Pancreas (tissue), 10 donors: ENCODE measurements at regions not wholly inside any gene's neighbourhood (a gene's known extent, or its start where the extent isn't known, plus 50 kb on each side); places are given as distances from the start of the nearest gene placed in this dataset.

ENCODE experiments used
- ATAC-seq, 4 donors: fragments of 200-7000 bp; cut with Tn5 transposase; one replicate each; pipeline versions ENCODE4 v1.8.0 to v1.9.1; 2020; ENCODE audit warnings: mild to moderate bottlenecking in 4 of 4, moderate library complexity in 4 of 4
- DNase-seq, 6 donors: peaks; one replicate each; pipeline ENCODE4 v3.0.0-alpha.2; 2020
- FAIRE-seq: peaks from 2 replicates; lab custom pipeline; 2012; peaks lifted over from hg19 to GRCh38; lab: Jason Lieb, UNC
- H3K27ac ChIP-seq, 4 donors: fragments of 200-600 bp; sonication (generic); 1 replicate in 3 of 4; 2 replicates in 1 of 4; pipeline versions ENCODE4 v1.5.0 to v1.8.0; 2020
- H3K27me3 ChIP-seq, 4 donors: fragments of 200-600 bp; one replicate each; pipeline ENCODE4 v1.8.0; 2021
- H3K36me3 ChIP-seq, 3 donors: fragments of 200-600 bp; sonication (generic) in 1 of 3; one replicate each; pipeline versions ENCODE4 v1.5.0 to v1.8.0; 2020 to 2021
- H3K4me1 ChIP-seq, 3 donors: fragments of 200-600 bp; one replicate each; pipeline ENCODE4 v1.8.0; 2021
- H3K4me3 ChIP-seq, 4 donors: fragments of 200-600 bp; sonication (generic) in 2 of 4; one replicate each; pipeline versions ENCODE4 v1.5.0 to v1.8.0; 2020 to 2021
- H3K9me3 ChIP-seq, 4 donors: fragments of 200-600 bp; one replicate each; pipeline ENCODE4 v1.8.0; 2021
- WGBS, 2 donors: extraction: QIAGEN DNeasy Blood & Tissue Kit; methylation state at CpG; one replicate each; pipeline ENCODE4 v1.1.7; 2013; 5-methylcytosine and 5-hydroxymethylcytosine counted together
- intact Hi-C, 3 donors: fragments of 100-400 bp; cut with DNase I; formaldehyde crosslinking; loops; one replicate each; pipeline versions ENCODE4 v1.11.1 to v1.14.2; 2022
- TF ChIP-seq, protein P1 (sequence below), 4 donors: fragments of 200-600 bp; sonication (generic) in 3 of 4; IDR thresholded peaks; one replicate each; pipeline versions ENCODE4 v1.5.0 to v1.8.0; 2021; ENCODE audit warnings: antibody characterized with exemption in 4 of 4
- donor health status: healthy with polysubstance abuse.
- donor health status: DM: no; HTN: no; CAD: no; lungs with moderate emphysema.
- donor health status: DM: no; HTN: no; CAD: no.
- donor health status: control.
- donor health status: control.
- donor health status: Bipolar disorder and iron deficiency.
- donor health status: DM: yes; HTN: yes; CAD: no.
- donor health status: DM: no; HTN: no; CAD: no.
- donor health status: DM: no; HTN: no; CAD: no.
- donor health status: DM: yes; HTN: yes; CAD: no.

DNA sequence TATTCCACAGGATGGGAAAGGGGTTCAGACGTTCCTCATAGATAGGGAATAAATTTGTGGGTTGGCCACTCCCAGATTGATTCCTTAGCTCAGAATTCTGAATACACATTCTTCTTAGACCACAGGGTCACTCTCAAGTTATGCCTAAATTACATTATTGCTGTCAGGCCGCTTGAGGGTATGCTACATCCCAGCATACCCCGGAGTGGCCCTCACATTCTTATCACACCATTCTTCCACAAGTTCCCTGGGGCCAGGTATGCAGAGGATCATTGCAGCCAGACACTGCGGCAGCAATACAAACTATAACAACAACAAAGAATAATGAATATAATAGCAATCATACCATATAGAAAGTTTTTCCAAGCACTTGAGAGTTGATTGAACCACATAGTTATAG is 237.9 kb upstream of the SOX4 start:
- 86 to 97% methylated on average over 4 of the region's 4 CpGs for WGBS, 2 donors
- DNase-seq (no peak), FAIRE-seq (no peak), ATAC-seq (no peak)
- no peaks in the 10 kb centered on the region for H3K36me3 ChIP-seq
- H3K27ac ChIP-seq: no peak overlapping the region
- H3K9me3 ChIP-seq: no peaks in the 10 kb centered on the region
- H3K4me3 ChIP-seq: no peak overlapping the region
- intact Hi-C loops: no loop called here
- no peaks in the 10 kb centered on the region for H3K4me1 ChIP-seq
- no peaks in the 10 kb centered on the region for H3K27me3 ChIP-seq
- TF ChIP-seq, protein P1, sequence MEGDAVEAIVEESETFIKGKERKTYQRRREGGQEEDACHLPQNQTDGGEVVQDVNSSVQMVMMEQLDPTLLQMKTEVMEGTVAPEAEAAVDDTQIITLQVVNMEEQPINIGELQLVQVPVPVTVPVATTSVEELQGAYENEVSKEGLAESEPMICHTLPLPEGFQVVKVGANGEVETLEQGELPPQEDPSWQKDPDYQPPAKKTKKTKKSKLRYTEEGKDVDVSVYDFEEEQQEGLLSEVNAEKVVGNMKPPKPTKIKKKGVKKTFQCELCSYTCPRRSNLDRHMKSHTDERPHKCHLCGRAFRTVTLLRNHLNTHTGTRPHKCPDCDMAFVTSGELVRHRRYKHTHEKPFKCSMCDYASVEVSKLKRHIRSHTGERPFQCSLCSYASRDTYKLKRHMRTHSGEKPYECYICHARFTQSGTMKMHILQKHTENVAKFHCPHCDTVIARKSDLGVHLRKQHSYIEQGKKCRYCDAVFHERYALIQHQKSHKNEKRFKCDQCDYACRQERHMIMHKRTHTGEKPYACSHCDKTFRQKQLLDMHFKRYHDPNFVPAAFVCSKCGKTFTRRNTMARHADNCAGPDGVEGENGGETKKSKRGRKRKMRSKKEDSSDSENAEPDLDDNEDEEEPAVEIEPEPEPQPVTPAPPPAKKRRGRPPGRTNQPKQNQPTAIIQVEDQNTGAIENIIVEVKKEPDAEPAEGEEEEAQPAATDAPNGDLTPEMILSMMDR (IDR thresholded peaks at IDR 0.05): no peak

DNA sequence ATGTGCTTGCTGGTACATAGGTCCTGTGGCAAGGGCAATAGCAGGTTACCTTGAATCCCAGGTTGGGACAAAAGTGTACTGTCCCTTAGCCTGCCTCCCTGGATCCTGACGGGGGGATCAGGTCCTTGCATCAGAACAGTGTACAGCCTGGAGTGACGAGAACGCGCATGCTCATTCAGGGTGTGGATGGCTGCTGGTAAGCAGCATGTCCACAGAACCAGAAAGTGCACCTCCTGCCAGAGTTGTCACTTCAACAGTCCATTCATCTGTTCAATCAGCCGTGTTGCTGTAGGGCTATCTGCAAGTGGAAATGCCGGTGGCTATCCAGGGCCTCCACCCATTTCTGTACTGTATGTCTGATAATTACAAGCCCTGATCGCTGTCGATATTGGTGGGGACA is 236.3 kb upstream of the SOX4 start:
- Histone ChIP-seq H3K27ac (no peak overlapping the region), H3K4me3 (no peak overlapping the region), H3K36me3 (no peaks in the 10 kb centered on the region), H3K27me3 (no peaks in the 10 kb centered on the region), H3K4me1 (no peaks in the 10 kb centered on the region), H3K9me3 (no peaks in the 10 kb centered on the region)
- FAIRE-seq: no peak
- intact Hi-C loops: no loop called here
- WGBS, 2 donors: 93 to 95% methylated on average over 8 of the region's 8 CpGs
- TF ChIP-seq, protein P1 (IDR thresholded peaks at IDR 0.05): no peak
- DNase-seq: no peak
- ATAC-seq: no peak

DNA sequence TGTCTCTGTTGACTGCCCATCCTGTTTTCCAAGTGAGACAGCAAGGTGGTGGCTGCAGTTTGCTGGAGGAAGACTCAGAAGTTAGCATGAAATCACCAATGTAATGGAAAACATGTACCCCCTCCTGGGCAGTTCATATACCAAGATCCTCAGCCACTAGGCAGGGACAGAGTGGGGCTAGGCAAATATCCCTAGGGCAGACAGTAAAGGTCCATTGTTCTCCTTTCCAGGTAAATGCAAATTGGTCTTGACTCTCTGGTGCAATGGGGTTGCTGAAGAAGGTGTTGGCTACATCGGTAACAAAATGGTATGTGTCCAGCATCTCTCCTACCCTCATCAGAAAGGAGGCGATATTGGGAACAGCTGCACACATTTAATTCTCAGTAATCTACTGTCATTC is 233.6 kb upstream of the SOX4 start:
- DNase-seq: no peak
- intact Hi-C loops: no loop called here
- Histone ChIP-seq H3K4me3 (no peak overlapping the region), H3K36me3 (no peaks in the 10 kb centered on the region), H3K27me3 (no peaks in the 10 kb centered on the region), H3K9me3 (no peaks in the 10 kb centered on the region), H3K27ac (no peak overlapping the region), H3K4me1 (no peaks in the 10 kb centered on the region)
- FAIRE-seq: no peak
- WGBS, 2 donors: 98 to 99% methylated on average over 2 of the region's 2 CpGs
- no peak for ATAC-seq
- TF ChIP-seq, protein P1 (IDR thresholded peaks at IDR 0.05): no peak

DNA sequence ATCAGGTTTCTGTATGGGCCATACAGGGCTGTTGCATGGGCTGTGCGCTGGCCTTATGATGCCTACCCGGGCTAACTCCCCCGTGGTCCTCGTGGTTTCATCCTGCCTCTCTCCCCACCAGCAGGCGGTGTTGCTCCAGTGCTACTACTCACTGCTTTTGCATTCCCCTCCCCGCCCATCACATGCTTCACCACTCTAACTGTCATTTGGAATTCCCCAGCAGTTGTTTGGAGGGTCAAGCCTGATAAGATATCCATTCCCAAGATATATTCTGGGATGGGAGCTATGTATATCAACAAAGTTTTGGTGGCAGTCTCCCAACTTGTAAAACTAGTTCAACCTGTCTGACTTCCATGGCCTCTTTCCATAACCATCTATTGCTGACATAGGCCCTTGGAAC is 233.2 kb upstream of the SOX4 start:
- FAIRE-seq: no peak
- H3K4me3 ChIP-seq: no peak overlapping the region
- H3K27me3 ChIP-seq: no peaks in the 10 kb centered on the region
- no peak overlapping the region for H3K27ac ChIP-seq
- H3K4me1 ChIP-seq: no peaks in the 10 kb centered on the region
- H3K36me3 ChIP-seq: no peaks in the 10 kb centered on the region
- ATAC-seq: peak in 3 of 4 donors; percentile 46 to 93 (median 62)
- intact Hi-C loops: no loop called here
- TF ChIP-seq, protein P1 (IDR thresholded peaks at IDR 0.05): no peak
- H3K9me3 ChIP-seq: no peaks in the 10 kb centered on the region
- peak in 1 of 6 donors; percentile 36 for DNase-seq
- whole genome bisulfite sequencing, 2 donors: 89 to 91% methylated on average over 6 of the region's 6 CpGs

DNA sequence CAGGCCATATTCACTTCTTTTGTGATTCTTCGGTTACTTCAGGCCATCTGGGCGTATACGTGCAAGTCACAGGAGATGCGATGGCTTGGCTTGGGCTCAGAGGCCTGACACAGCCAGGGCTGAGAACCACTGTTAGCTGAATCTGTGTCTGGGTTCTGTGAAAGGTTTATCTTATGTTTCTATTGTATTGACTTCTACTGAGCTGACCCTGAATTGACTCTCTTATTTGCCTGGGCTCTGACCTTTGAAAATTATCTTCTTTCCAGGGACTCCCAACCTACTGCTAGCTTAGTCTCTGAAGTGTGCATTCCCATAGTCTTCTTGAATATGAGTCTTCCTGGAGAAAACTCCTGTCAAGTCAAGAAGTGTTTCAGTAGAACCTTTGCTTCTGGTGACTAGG is 226.4 kb upstream of the SOX4 start:
- 92 to 95% methylated on average over 4 of the region's 4 CpGs for WGBS, 2 donors
- no peaks in the 10 kb centered on the region for H3K36me3 ChIP-seq
- intact Hi-C loops: no loop called here
- H3K4me3 ChIP-seq: no peak overlapping the region
- TF ChIP-seq, protein P1 (IDR thresholded peaks at IDR 0.05): no peak
- H3K9me3 ChIP-seq: no peaks in the 10 kb centered on the region
- no peak overlapping the region for H3K27ac ChIP-seq
- no peaks in the 10 kb centered on the region for H3K4me1 ChIP-seq
- FAIRE-seq: no peak
- no peak for DNase-seq
- H3K27me3 ChIP-seq: no peaks in the 10 kb centered on the region
- no peak for ATAC-seq
